ENCODE measurements at regions not wholly inside any gene's neighbourhood (a gene's known extent, or its start where the extent isn't known, plus 50 kb on each side); places are given as distances from the start of the nearest gene placed in this dataset.
"Not testable (repeated sequence)": the region's sequence is repeated elsewhere in the genome, so short reads cannot be mapped to it uniquely, and the experiment has no call there.

DNA sequence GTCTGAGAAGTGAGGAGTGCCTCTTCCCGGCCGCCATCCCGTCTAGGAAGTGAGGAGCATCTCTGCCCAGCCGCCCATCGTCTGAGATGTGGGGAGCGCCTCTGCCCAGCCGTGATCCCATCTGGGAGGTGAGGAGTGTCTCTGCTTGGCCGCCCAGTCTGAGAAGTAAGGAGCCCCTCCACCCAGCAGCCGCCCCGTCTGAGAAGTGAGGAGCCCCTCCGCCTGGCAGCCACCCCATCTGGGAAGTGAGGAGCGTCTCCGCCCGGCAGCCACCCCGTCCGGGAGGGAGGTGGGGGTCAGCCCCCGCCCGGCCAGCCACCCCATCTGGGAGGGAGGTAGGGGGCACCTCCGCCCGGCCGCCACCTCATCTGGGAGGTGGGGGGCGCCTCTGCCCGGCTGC lies 940.2 kb downstream of the PRIM2 start:
- WGBS, 2 experiments (ENCODE audit: low coverage in 1 of 2, low lambda C conversion rate in 2 of 2, missing lambda C conversion rate in 2 of 2), result 66 to 73% methylated on average over 7 to 12 of the region's 23 CpGs

GRCh38 chr6:58290177-58290576 lies 972.7 kb downstream of the PRIM2 start:
- H3K27ac ChIP-seq, result no peak overlapping the region
- no peaks in the 10 kb centered on the region for H3K27me3 ChIP-seq (replicated peaks; ENCODE audit: insufficient read depth)
- TF ChIP-seq EZH2phosphoT487 (IDR thresholded peaks at IDR 0.05; ENCODE audit: insufficient read depth, low read depth) (no peak), EZH2 (IDR thresholded peaks at IDR 0.05; ENCODE audit: insufficient read depth, poor library complexity, severe bottlenecking) (no peak)
- H3K9me2 ChIP-seq (ENCODE audit: insufficient read depth), result no peaks in the 10 kb centered on the region
- no peak overlapping the region for H3K4me3 ChIP-seq
- in situ Hi-C loops (cut with MboI), result no loop called here
- no peak overlapping the region for H2AFZ ChIP-seq
- no peaks in the 10 kb centered on the region for H3K4me1 ChIP-seq (ENCODE audit: insufficient read depth)
- no peak for DNase-seq
- no peaks in the 10 kb centered on the region for H3K79me2 ChIP-seq (ENCODE audit: insufficient read depth)
- no peaks in the 10 kb centered on the region for H3F3A ChIP-seq (ENCODE audit: insufficient read depth)
- H3K9ac ChIP-seq, result no peak overlapping the region
- H3K9me3 ChIP-seq (ENCODE audit: low read depth), result no peaks in the 10 kb centered on the region
- no peak overlapping the region for H3K4me2 ChIP-seq (ENCODE audit: unreplicated experiment)
- H4K20me1 ChIP-seq (ENCODE audit: insufficient read depth), result no peaks in the 10 kb centered on the region
- no peaks in the 10 kb centered on the region for H3K36me3 ChIP-seq (ENCODE audit: low read depth)

More for the DNA sequence above, 940.2 kb downstream of the PRIM2 start:
- H3K36me3 ChIP-seq (ENCODE audit: low read depth); H3K4me3 ChIP-seq; H3K27ac ChIP-seq; H3K4me2 ChIP-seq (ENCODE audit: unreplicated experiment); H3K79me2 ChIP-seq (ENCODE audit: insufficient read depth); H3F3A ChIP-seq (ENCODE audit: insufficient read depth); H4K20me1 ChIP-seq (ENCODE audit: insufficient read depth); H3K9me2 ChIP-seq (ENCODE audit: insufficient read depth); H3K9me3 ChIP-seq (ENCODE audit: low read depth); H3K27me3 ChIP-seq (replicated peaks; ENCODE audit: insufficient read depth); H3K4me1 ChIP-seq (ENCODE audit: insufficient read depth); H3K9ac ChIP-seq; in situ Hi-C loops (cut with MboI); DNase-seq; H2AFZ ChIP-seq: not testable (repeated sequence)

GRCh38 chr6:58291319-58291718 lies 973.9 kb downstream of the PRIM2 start:
- H3F3A ChIP-seq (ENCODE audit: insufficient read depth); H3K4me2 ChIP-seq (ENCODE audit: unreplicated experiment); H3K79me2 ChIP-seq (ENCODE audit: insufficient read depth); H3K4me3 ChIP-seq; H3K27ac ChIP-seq; H3K9ac ChIP-seq; H3K9me3 ChIP-seq (ENCODE audit: low read depth); DNase-seq; H3K4me1 ChIP-seq (ENCODE audit: insufficient read depth); H3K9me2 ChIP-seq (ENCODE audit: insufficient read depth); H3K27me3 ChIP-seq (replicated peaks; ENCODE audit: insufficient read depth); H2AFZ ChIP-seq; H4K20me1 ChIP-seq (ENCODE audit: insufficient read depth); in situ Hi-C loops (cut with MboI); H3K36me3 ChIP-seq (ENCODE audit: low read depth): not testable (repeated sequence)
- WGBS, 2 experiments (ENCODE audit: low coverage in 1 of 2, low lambda C conversion rate in 2 of 2, missing lambda C conversion rate in 2 of 2), result 10 to 17% methylated on average over 1 of the region's 1 CpG

GRCh38 chr6:58307901-58308300 lies 990.5 kb downstream of the PRIM2 start:
- H3K27me3 ChIP-seq (replicated peaks; ENCODE audit: insufficient read depth); H3K36me3 ChIP-seq (ENCODE audit: low read depth); DNase-seq; H4K20me1 ChIP-seq (ENCODE audit: insufficient read depth); H3K4me1 ChIP-seq (ENCODE audit: insufficient read depth); H3K9ac ChIP-seq; H3F3A ChIP-seq (ENCODE audit: insufficient read depth); in situ Hi-C loops (cut with MboI); H3K4me2 ChIP-seq (ENCODE audit: unreplicated experiment); H3K9me3 ChIP-seq (ENCODE audit: low read depth); H3K4me3 ChIP-seq; H3K9me2 ChIP-seq (ENCODE audit: insufficient read depth); H2AFZ ChIP-seq; H3K27ac ChIP-seq; H3K79me2 ChIP-seq (ENCODE audit: insufficient read depth): not testable (repeated sequence)

GRCh38 chr6:58332108-58332507 lies 1014.7 kb downstream of the PRIM2 start:
- H3K9me2 ChIP-seq (ENCODE audit: insufficient read depth); H2AFZ ChIP-seq; H3F3A ChIP-seq (ENCODE audit: insufficient read depth); H3K4me1 ChIP-seq (ENCODE audit: insufficient read depth); H3K36me3 ChIP-seq (ENCODE audit: low read depth); H3K27ac ChIP-seq; H4K20me1 ChIP-seq (ENCODE audit: insufficient read depth); H3K9ac ChIP-seq; H3K9me3 ChIP-seq (ENCODE audit: low read depth); H3K4me3 ChIP-seq; H3K79me2 ChIP-seq (ENCODE audit: insufficient read depth); H3K27me3 ChIP-seq (replicated peaks; ENCODE audit: insufficient read depth); DNase-seq; H3K4me2 ChIP-seq (ENCODE audit: unreplicated experiment): not testable (repeated sequence)
- in situ Hi-C loops (cut with MboI), result loop anchor here (25.0 kb wide), 1 partner anchor 170 kb away; no protein-coding TSS in a partner anchor

GRCh38 chr6:58342287-58342686 lies 1024.9 kb downstream of the PRIM2 start:
- H4K20me1 ChIP-seq (ENCODE audit: insufficient read depth); H3K79me2 ChIP-seq (ENCODE audit: insufficient read depth); H3K27me3 ChIP-seq (replicated peaks; ENCODE audit: insufficient read depth); DNase-seq; H3K36me3 ChIP-seq (ENCODE audit: low read depth); H3K4me1 ChIP-seq (ENCODE audit: insufficient read depth); H3K4me3 ChIP-seq; H3K27ac ChIP-seq; H2AFZ ChIP-seq; H3K9me3 ChIP-seq (ENCODE audit: low read depth); H3F3A ChIP-seq (ENCODE audit: insufficient read depth); H3K9me2 ChIP-seq (ENCODE audit: insufficient read depth); H3K4me2 ChIP-seq (ENCODE audit: unreplicated experiment); H3K9ac ChIP-seq: not testable (repeated sequence)
- 40 to 66% methylated on average over 5 of the region's 5 CpGs for WGBS, 2 experiments (ENCODE audit: low coverage in 1 of 2, low lambda C conversion rate in 2 of 2, missing lambda C conversion rate in 2 of 2)
- in situ Hi-C loops (cut with MboI), result loop anchor here (25.0 kb wide), 1 partner anchor 180 kb away; no protein-coding TSS in a partner anchor

DNA sequence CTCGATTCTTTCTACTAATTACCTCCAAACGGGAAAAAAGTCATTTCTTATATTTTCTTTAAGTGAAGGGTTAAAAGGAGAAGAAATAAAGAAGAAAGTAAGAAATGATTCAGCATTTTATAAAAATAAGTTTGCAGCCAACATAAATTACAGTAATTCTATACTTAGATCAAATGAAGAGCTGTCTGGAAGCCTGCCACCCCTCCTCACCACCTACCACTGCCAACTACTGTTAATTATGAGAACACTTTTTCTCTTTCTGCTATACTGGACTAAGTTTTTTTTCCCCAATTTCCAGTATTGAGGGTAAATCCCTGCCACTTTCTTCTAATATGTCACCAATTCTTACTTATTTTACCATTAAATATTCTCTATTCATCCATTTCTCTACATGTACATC lies 1030.1 kb downstream of the PRIM2 start:
- H3K79me2 ChIP-seq (ENCODE audit: insufficient read depth); H4K20me1 ChIP-seq (ENCODE audit: insufficient read depth); H3K27me3 ChIP-seq (replicated peaks; ENCODE audit: insufficient read depth); H3K9me2 ChIP-seq (ENCODE audit: insufficient read depth); H3K9me3 ChIP-seq (ENCODE audit: low read depth); H3K9ac ChIP-seq; H3F3A ChIP-seq (ENCODE audit: insufficient read depth); H3K4me2 ChIP-seq (ENCODE audit: unreplicated experiment); H3K4me3 ChIP-seq; H3K27ac ChIP-seq; H2AFZ ChIP-seq; DNase-seq; H3K36me3 ChIP-seq (ENCODE audit: low read depth): not testable (repeated sequence)
- 36 to 44% methylated on average over 2 of the region's 2 CpGs for WGBS, 2 experiments (ENCODE audit: low coverage in 1 of 2, low lambda C conversion rate in 2 of 2, missing lambda C conversion rate in 2 of 2)
- H3K4me1 ChIP-seq (ENCODE audit: insufficient read depth), result peaks cover 12% of the 10 kb centered on the region; the same call in 1 of the 2 replicates
- in situ Hi-C loops (cut with MboI), result loop anchor here (25.0 kb wide), 1 partner anchor 185 kb away; no protein-coding TSS in a partner anchor

GRCh38 chr6:58351619-58352018 lies 1034.2 kb downstream of the PRIM2 start:
- H2AFZ ChIP-seq; in situ Hi-C loops (cut with MboI); H3K27ac ChIP-seq: not testable (repeated sequence)

More at GRCh38 chr6:58351619-58352018, 1034.2 kb downstream of the PRIM2 start:
- 59% methylated on average over 1 of the region's 1 CpG for WGBS, 2 experiments (ENCODE audit: low coverage in 1 of 2, low lambda C conversion rate in 2 of 2, missing lambda C conversion rate in 2 of 2)
- H3K4me3 ChIP-seq; H3K9me3 ChIP-seq (ENCODE audit: low read depth); H3K36me3 ChIP-seq (ENCODE audit: low read depth); H3K79me2 ChIP-seq (ENCODE audit: insufficient read depth); H3F3A ChIP-seq (ENCODE audit: insufficient read depth); H3K9me2 ChIP-seq (ENCODE audit: insufficient read depth); H3K4me2 ChIP-seq (ENCODE audit: unreplicated experiment); H3K27me3 ChIP-seq (replicated peaks; ENCODE audit: insufficient read depth); H4K20me1 ChIP-seq (ENCODE audit: insufficient read depth); H3K9ac ChIP-seq: not testable (repeated sequence)
- peaks cover 13% of the 10 kb centered on the region; the same call in 1 of the 2 replicates for H3K4me1 ChIP-seq (ENCODE audit: insufficient read depth)
- peak; percentile 21 for DNase-seq
